SK-N-SH (cell line): ENCODE measurements at regions not wholly inside any gene's neighbourhood (a gene's known extent, or its start where the extent isn't known, plus 50 kb on each side); places are given as distances from the start of the nearest gene placed in this dataset.

ENCODE experiments used
- CTCF ChIP-seq: fragments of 200-600 bp; sonication (generic); IDR thresholded peaks from 2 replicates; pipeline ENCODE4 v1.6.1; 2017; ENCODE audit warnings: antibody characterized with exemption, mild to moderate bottlenecking, moderate library complexity
- EP300 ChIP-seq, 2 experiments: IDR thresholded peaks; 2 replicates each; pipeline versions ENCODE4 v1.4.0 to v1.6.1; 2012; ENCODE audit warnings: borderline replicate concordance in 1 of 2, low read depth in 1 of 2, low read length in 1 of 2
- FOXM1 ChIP-seq: IDR thresholded peaks from 2 replicates; pipeline ENCODE4 v1.4.0; 2012; ENCODE audit warnings: low read depth, mild to moderate bottlenecking
- JUND ChIP-seq: IDR thresholded peaks from 2 replicates; pipeline ENCODE4 v1.4.0; 2012
- POLR2AphosphoS5 ChIP-seq: IDR thresholded peaks from 2 replicates; pipeline ENCODE4 v1.6.1; 2012; ENCODE audit warnings: low read depth, low read length
- RAD21 ChIP-seq: IDR thresholded peaks from 2 replicates; pipeline ENCODE4 v1.6.1; 2012; ENCODE audit warnings: mild to moderate bottlenecking, low read length
- REST ChIP-seq: IDR thresholded peaks from 2 replicates; pipeline ENCODE4 v1.6.1; 2012; ENCODE audit warnings: mild to moderate bottlenecking, low read depth, low read length, moderate library complexity
- RFX5 ChIP-seq: IDR thresholded peaks from 2 replicates; pipeline ENCODE4 v1.6.1; 2012; ENCODE audit warnings: mild to moderate bottlenecking, improper control_type of control experiment, low read length
- SIN3A ChIP-seq: IDR thresholded peaks from 2 replicates; pipeline ENCODE4 v1.6.1; 2012; ENCODE audit warnings: low read depth, mild to moderate bottlenecking, low read length, moderate library complexity, borderline replicate concordance
- TEAD4 ChIP-seq: IDR thresholded peaks from 2 replicates; pipeline ENCODE4 v1.4.0; 2012; ENCODE audit warnings: mild to moderate bottlenecking, borderline replicate concordance; ENCODE audit not compliant: insufficient read depth
- YY1 ChIP-seq: IDR thresholded peaks from 2 replicates; pipeline ENCODE4 v1.4.0; 2012; ENCODE audit warnings: low read depth, mild to moderate bottlenecking

GRCh38 chr11:44367452-44367851, 57.5 kb upstream of the ALX4 start:
- no peak for TF ChIP-seq CTCF
- TF ChIP-seq REST: no peak
- TF ChIP-seq RFX5: no peak
- no peak for TF ChIP-seq EP300 (IDR thresholded peaks at IDR 0.05; ENCODE audit: borderline replicate concordance in 1 of 2, low read depth in 1 of 2, low read length in 1 of 2)
- TF ChIP-seq POLR2AphosphoS5: no peak
- no peak for TF ChIP-seq FOXM1
- TF ChIP-seq SIN3A: no peak
- TF ChIP-seq RAD21: no peak
- TF ChIP-seq TEAD4: no peak
- TF ChIP-seq JUND: no peak
- no peak for TF ChIP-seq YY1
